SK-N-SH treated with all-trans-retinoic acid at 6 μM for 48 hours (cell line): ENCODE measurements at regions not wholly inside any gene's neighbourhood (a gene's known extent, or its start where the extent isn't known, plus 50 kb on each side); places are given as distances from the start of the nearest gene placed in this dataset.

Experiments
- ATAC-seq: fragments of 200-7000 bp; cut with Tn5 transposase; 3 replicates; pipeline ENCODE4 v1.9.1; 2020; ENCODE audit warnings: mild to moderate bottlenecking, moderate library complexity
- ARNTL ChIP-seq: fragments of 450-650 bp; formaldehyde crosslinking; IDR thresholded peaks from 2 replicates; pipeline ENCODE4 v1.5.0; 2020; ENCODE audit warnings: low read depth, mild to moderate bottlenecking, moderate library complexity, borderline replicate concordance
- BACH2 ChIP-seq: fragments of 250-450 bp; sonication (Bioruptor Pico); IDR thresholded peaks from 2 replicates; pipeline ENCODE4 v1.9.0; 2021; ENCODE audit warnings: mild to moderate bottlenecking, borderline replicate concordance
- CREB5 ChIP-seq: fragments of 250-450 bp; sonication (Bioruptor Pico); IDR thresholded peaks from 2 replicates; pipeline ENCODE4 v1.5.1; 2020; ENCODE audit warnings: low read depth, mild to moderate bottlenecking, moderate library complexity
- CSDC2 ChIP-seq: fragments of 250-450 bp; sonication (Bioruptor Pico); IDR thresholded peaks from 2 replicates; pipeline ENCODE4 v1.5.0; 2020; ENCODE audit warnings: mild to moderate bottlenecking, moderate library complexity
- CSRNP3 ChIP-seq: fragments of 250-450 bp; sonication (Bioruptor Pico); IDR thresholded peaks from 2 replicates; pipeline ENCODE4 v1.5.1; 2021; ENCODE audit warnings: mild to moderate bottlenecking, moderate library complexity
- ESRRG ChIP-seq: fragments of 250-450 bp; sonication (Bioruptor Pico); IDR thresholded peaks from 2 replicates; pipeline ENCODE4 v1.6.1; 2021; ENCODE audit warnings: mild to moderate bottlenecking
- OSR1 ChIP-seq: fragments of 250-450 bp; sonication (Bioruptor Pico); IDR thresholded peaks from 2 replicates; pipeline ENCODE4 v1.8.0; 2022; ENCODE audit warnings: moderate library complexity, mild to moderate bottlenecking, inconsistent platforms
- PATZ1 ChIP-seq: fragments of 250-450 bp; sonication (Bioruptor Pico); IDR thresholded peaks from 2 replicates; pipeline ENCODE4 v1.8.0; 2020; ENCODE audit warnings: mild to moderate bottlenecking, moderate library complexity, borderline replicate concordance
- POU6F1 ChIP-seq: fragments of 250-450 bp; sonication (Bioruptor Pico); IDR thresholded peaks from 2 replicates; pipeline ENCODE4 v1.8.0; 2021; ENCODE audit warnings: low read depth, mild to moderate bottlenecking, moderate library complexity, borderline replicate concordance
- PPARA ChIP-seq: fragments of 250-450 bp; sonication (Bioruptor Pico); IDR thresholded peaks from 2 replicates; pipeline ENCODE4 v1.5.0; 2020; ENCODE audit warnings: mild to moderate bottlenecking, borderline replicate concordance
- RARB ChIP-seq: fragments of 250-450 bp; sonication (Bioruptor Pico); IDR thresholded peaks from 2 replicates; pipeline ENCODE4 v1.8.0; 2021; ENCODE audit warnings: mild to moderate bottlenecking, moderate library complexity
- SNAI2 ChIP-seq: fragments of 250-450 bp; sonication (Bioruptor Pico); IDR thresholded peaks from 2 replicates; pipeline ENCODE4 v1.5.0; 2020; ENCODE audit warnings: mild to moderate bottlenecking, moderate library complexity
- TCF4 ChIP-seq: fragments of 250-450 bp; sonication (Bioruptor Pico); IDR thresholded peaks from 2 replicates; pipeline ENCODE4 v1.8.0; 2021; ENCODE audit warnings: mild to moderate bottlenecking, moderate library complexity, borderline replicate concordance
- TOX ChIP-seq: fragments of 250-450 bp; sonication (Bioruptor Pico); IDR thresholded peaks from 2 replicates; pipeline ENCODE4 v1.8.0; 2021; ENCODE audit warnings: mild to moderate bottlenecking, moderate library complexity, borderline replicate concordance
- TSHZ2 ChIP-seq: fragments of 250-450 bp; sonication (Bioruptor Pico); IDR thresholded peaks from 2 replicates; pipeline ENCODE4 v1.5.0; 2020; ENCODE audit warnings: mild to moderate bottlenecking, moderate library complexity
- ZC3H10 ChIP-seq: fragments of 250-450 bp; sonication (Bioruptor Pico); IDR thresholded peaks from 2 replicates; pipeline ENCODE4 v1.5.1; 2021; ENCODE audit warnings: mild to moderate bottlenecking, moderate library complexity
- ZFP3 ChIP-seq: fragments of 250-450 bp; sonication (Bioruptor Pico); IDR thresholded peaks from 2 replicates; pipeline ENCODE4 v1.5.0; 2020; ENCODE audit warnings: mild to moderate bottlenecking, moderate library complexity
- ZFP30 ChIP-seq: fragments of 450-650 bp; formaldehyde crosslinking; IDR thresholded peaks from 2 replicates; pipeline ENCODE4 v1.5.0; 2022; ENCODE audit warnings: mild to moderate bottlenecking, moderate library complexity
- ZNF565 ChIP-seq: fragments of 450-650 bp; formaldehyde crosslinking; conservative IDR thresholded peaks from 2 replicates; pipeline ENCODE4 v1.5.0; 2020; ENCODE audit warnings: low read depth, mild to moderate bottlenecking, moderate library complexity
- ZNF70 ChIP-seq: fragments of 450-650 bp; formaldehyde crosslinking; IDR thresholded peaks from 2 replicates; pipeline ENCODE4 v1.5.0; 2020; ENCODE audit warnings: mild to moderate bottlenecking, moderate library complexity
- ZNF8 ChIP-seq: fragments of 450-650 bp; formaldehyde crosslinking; IDR thresholded peaks from 2 replicates; pipeline ENCODE4 v1.5.0; 2020; ENCODE audit warnings: mild to moderate bottlenecking, moderate library complexity

- ATAC-seq: no peak
- no peak for TF ChIP-seq BACH2
- TF ChIP-seq PPARA: no peak
- no peak for TF ChIP-seq ZNF70 (CRISPR knock-in tag)
- no peak for TF ChIP-seq ARNTL (CRISPR knock-in tag)
- TF ChIP-seq, all 23 proteins: peak for 0
These were observed 106.5 kb downstream of the RPS24 start for GRCh38 chr10:78140066-78140630.

GRCh38 chr10:78143576-78143975 lies 109.9 kb downstream of the RPS24 start:
- no peak for ATAC-seq
- TF ChIP-seq OSR1: no peak
- no peak for TF ChIP-seq ESRRG (CRISPR knock-in tag)
- TF ChIP-seq ZNF565 (CRISPR knock-in tag): no peak
- no peak for TF ChIP-seq ZFP3 (CRISPR knock-in tag)
- TF ChIP-seq TCF4 (CRISPR knock-in tag): no peak
- no peak for TF ChIP-seq CSDC2 (CRISPR knock-in tag)
- no peak for TF ChIP-seq RARB (CRISPR knock-in tag)
- no peak for TF ChIP-seq ZFP30 (CRISPR knock-in tag)
- no peak for TF ChIP-seq PATZ1 (CRISPR knock-in tag)
- no peak for TF ChIP-seq ZNF70 (CRISPR knock-in tag)
- no peak for TF ChIP-seq ARNTL (CRISPR knock-in tag)
- TF ChIP-seq BACH2: no peak
- no peak for TF ChIP-seq TSHZ2 (CRISPR knock-in tag)
- no peak for TF ChIP-seq SNAI2
- TF ChIP-seq ZC3H10 (CRISPR knock-in tag): no peak
- TF ChIP-seq CREB5 (CRISPR knock-in tag): no peak
- no peak for TF ChIP-seq CSRNP3 (CRISPR knock-in tag)
- TF ChIP-seq TOX (CRISPR knock-in tag): no peak

- no peak for ATAC-seq
- TF ChIP-seq TSHZ2 (CRISPR knock-in tag) (no peak), CREB5 (CRISPR knock-in tag) (no peak), TOX (CRISPR knock-in tag) (no peak), ZNF70 (CRISPR knock-in tag) (no peak), POU6F1 (no peak), TCF4 (CRISPR knock-in tag) (no peak), ZFP30 (CRISPR knock-in tag) (no peak), ZC3H10 (CRISPR knock-in tag) (no peak), CSRNP3 (CRISPR knock-in tag) (no peak), ZNF8 (CRISPR knock-in tag) (no peak), BACH2 (no peak), SNAI2 (no peak), PPARA (no peak), OSR1 (no peak), ZFP3 (CRISPR knock-in tag) (no peak), CSDC2 (CRISPR knock-in tag) (no peak)
These were observed 112.5 kb downstream of the RPS24 start for GRCh38 chr10:78146200-78146599.
